Astrocyte (in vitro differentiated cells and primary cell): ENCODE measurements at regions not wholly inside any gene's neighbourhood (a gene's known extent, or its start where the extent isn't known, plus 50 kb on each side); places are given as distances from the start of the nearest gene placed in this dataset.

Source experiments
- DNase-seq: peaks from one replicate; pipeline ENCODE4 v3.0.0-alpha.2; 2010; ENCODE audit warnings: low read depth
- FAIRE-seq: peaks from 2 replicates; lab custom pipeline; 2011; peaks lifted over from hg19 to GRCh38; lab: Jason Lieb, UNC
- H2AFZ ChIP-seq: 2 replicates; pipeline ENCODE4 v1.6.0; 2012; ENCODE audit warnings: low read depth, low read length, inconsistent platforms
- H3K27ac ChIP-seq: 2 replicates; pipeline ENCODE4 v1.5.1; 2011; ENCODE audit warnings: low read depth, low read length, inconsistent platforms
- H3K27me3 ChIP-seq: 2 replicates; pipeline ENCODE4 v1.6.0; 2011; ENCODE audit warnings: low read length, inconsistent platforms; ENCODE audit not compliant: insufficient read depth
- H3K36me3 ChIP-seq: 2 replicates; pipeline ENCODE4 v1.5.1; 2011; ENCODE audit warnings: low read length, inconsistent platforms; ENCODE audit not compliant: insufficient read depth
- H3K4me1 ChIP-seq: 2 replicates; pipeline ENCODE4 v1.5.1; 2011; ENCODE audit warnings: low read length, inconsistent platforms; ENCODE audit not compliant: insufficient read depth
- H3K4me2 ChIP-seq: 2 replicates; pipeline ENCODE4 v1.6.0; 2012; ENCODE audit warnings: low read length, inconsistent platforms
- H3K4me3 ChIP-seq: 2 replicates; pipeline ENCODE4 v1.5.1; 2011; ENCODE audit warnings: low read depth, mild to moderate bottlenecking, low read length, inconsistent platforms; ENCODE audit not compliant: insufficient read depth
- H3K79me2 ChIP-seq: 2 replicates; pipeline ENCODE4 v1.6.0; 2012; ENCODE audit warnings: mild to moderate bottlenecking, low read length, inconsistent platforms; ENCODE audit not compliant: insufficient read depth
- H3K9ac ChIP-seq: 2 replicates; pipeline ENCODE4 v1.6.0; 2012; ENCODE audit warnings: mild to moderate bottlenecking, low read length, inconsistent platforms
- H3K9me3 ChIP-seq: 2 replicates; pipeline ENCODE4 v1.5.1; 2012; ENCODE audit warnings: low read depth, mild to moderate bottlenecking, low read length, inconsistent platforms; ENCODE audit not compliant: insufficient read depth
- H4K20me1 ChIP-seq: 2 replicates; pipeline ENCODE4 v1.6.0; 2012; ENCODE audit warnings: low read length, inconsistent platforms; ENCODE audit not compliant: insufficient read depth
- H3K27ac Mint-ChIP-seq: one replicate; pipeline ENCODE4 v1.8.0; 2021; ENCODE audit warnings: mild to moderate bottlenecking, mixed read lengths; ENCODE audit not compliant: unreplicated experiment
- H3K27me3 Mint-ChIP-seq: one replicate; pipeline ENCODE4 v1.8.0; 2021; ENCODE audit warnings: low read depth, mixed read lengths; ENCODE audit not compliant: unreplicated experiment
- H3K36me3 Mint-ChIP-seq: one replicate; pipeline ENCODE4 v1.8.0; 2021; ENCODE audit warnings: low read depth, mixed read lengths; ENCODE audit not compliant: unreplicated experiment
- H3K4me1 Mint-ChIP-seq: one replicate; pipeline ENCODE4 v1.8.0; 2021; ENCODE audit warnings: low read depth, mixed read lengths; ENCODE audit not compliant: unreplicated experiment
- H3K4me3 Mint-ChIP-seq: one replicate; pipeline ENCODE4 v1.8.0; 2021; ENCODE audit warnings: mild to moderate bottlenecking, moderate library complexity, mixed read lengths; ENCODE audit not compliant: unreplicated experiment
- H3K9me3 Mint-ChIP-seq: one replicate; pipeline ENCODE4 v1.8.0; 2021; ENCODE audit warnings: mild to moderate bottlenecking, mixed read lengths; ENCODE audit not compliant: unreplicated experiment
- EZH2 ChIP-seq: IDR thresholded peaks from 2 replicates; pipeline ENCODE4 v1.6.1; 2012; ENCODE audit warnings: mild to moderate bottlenecking, low read length, inconsistent platforms; ENCODE audit not compliant: insufficient read depth
- TF ChIP-seq, protein P1 (sequence below): IDR thresholded peaks from 2 replicates; pipeline ENCODE4 v1.5.1; 2011; ENCODE audit warnings: low read depth, mild to moderate bottlenecking, inconsistent platforms, low read length, moderate library complexity; ENCODE audit not compliant: insufficient read depth

GRCh38 chr1:182134257-182134656 lies 72.7 kb upstream of the ZNF648 start:
- H3K4me3 Mint-ChIP-seq, result no peak overlapping the region
- H3K9me3 Mint-ChIP-seq, result peaks cover 8% of the 10 kb centered on the region
- peaks cover 8% of the 10 kb centered on the region for H3K27me3 ChIP-seq
- H3K36me3 Mint-ChIP-seq, result no peaks in the 10 kb centered on the region
- no peak overlapping the region for H3K9ac ChIP-seq
- H3K36me3 ChIP-seq, result no peaks in the 10 kb centered on the region
- H2AFZ ChIP-seq, result no peak overlapping the region
- no peak overlapping the region for H3K27ac Mint-ChIP-seq
- peaks cover 2% of the 10 kb centered on the region for H3K9me3 ChIP-seq
- no peaks in the 10 kb centered on the region for H3K79me2 ChIP-seq
- no peak overlapping the region for H3K4me2 ChIP-seq
- DNase-seq (no peak), FAIRE-seq (no peak)
- peaks cover 2% of the 10 kb centered on the region for H3K27me3 Mint-ChIP-seq
- no peaks in the 10 kb centered on the region for H3K4me1 ChIP-seq
- no peaks in the 10 kb centered on the region for H4K20me1 ChIP-seq
- H3K4me1 Mint-ChIP-seq, result no peaks in the 10 kb centered on the region
- no peak for TF ChIP-seq EZH2
- TF ChIP-seq, protein P1, sequence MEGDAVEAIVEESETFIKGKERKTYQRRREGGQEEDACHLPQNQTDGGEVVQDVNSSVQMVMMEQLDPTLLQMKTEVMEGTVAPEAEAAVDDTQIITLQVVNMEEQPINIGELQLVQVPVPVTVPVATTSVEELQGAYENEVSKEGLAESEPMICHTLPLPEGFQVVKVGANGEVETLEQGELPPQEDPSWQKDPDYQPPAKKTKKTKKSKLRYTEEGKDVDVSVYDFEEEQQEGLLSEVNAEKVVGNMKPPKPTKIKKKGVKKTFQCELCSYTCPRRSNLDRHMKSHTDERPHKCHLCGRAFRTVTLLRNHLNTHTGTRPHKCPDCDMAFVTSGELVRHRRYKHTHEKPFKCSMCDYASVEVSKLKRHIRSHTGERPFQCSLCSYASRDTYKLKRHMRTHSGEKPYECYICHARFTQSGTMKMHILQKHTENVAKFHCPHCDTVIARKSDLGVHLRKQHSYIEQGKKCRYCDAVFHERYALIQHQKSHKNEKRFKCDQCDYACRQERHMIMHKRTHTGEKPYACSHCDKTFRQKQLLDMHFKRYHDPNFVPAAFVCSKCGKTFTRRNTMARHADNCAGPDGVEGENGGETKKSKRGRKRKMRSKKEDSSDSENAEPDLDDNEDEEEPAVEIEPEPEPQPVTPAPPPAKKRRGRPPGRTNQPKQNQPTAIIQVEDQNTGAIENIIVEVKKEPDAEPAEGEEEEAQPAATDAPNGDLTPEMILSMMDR, result no peak
- no peak overlapping the region for H3K4me3 ChIP-seq
- H3K27ac ChIP-seq, result no peak overlapping the region

GRCh38 chr1:182133181-182133580 lies 71.7 kb upstream of the ZNF648 start:
- Histone ChIP-seq H3K4me2 (no peak overlapping the region), H3K4me3 (no peak overlapping the region), H2AFZ (no peak overlapping the region), H4K20me1 (no peaks in the 10 kb centered on the region), H3K27me3 (peaks cover 5% of the 10 kb centered on the region), H3K4me1 (no peaks in the 10 kb centered on the region), H3K9me3 (peaks cover 2% of the 10 kb centered on the region), H3K9ac (no peak overlapping the region), H3K36me3 (no peaks in the 10 kb centered on the region), H3K79me2 (no peaks in the 10 kb centered on the region), H3K27ac (no peak overlapping the region)
- no peak for DNase-seq
- no peak overlapping the region for H3K4me3 Mint-ChIP-seq
- no peaks in the 10 kb centered on the region for H3K36me3 Mint-ChIP-seq
- no peak for FAIRE-seq
- TF ChIP-seq, protein P1, result no peak
- no peak for TF ChIP-seq EZH2
- no peak overlapping the region for H3K27ac Mint-ChIP-seq
- no peaks in the 10 kb centered on the region for H3K4me1 Mint-ChIP-seq
- H3K27me3 Mint-ChIP-seq, result peaks cover 2% of the 10 kb centered on the region
- peaks cover 8% of the 10 kb centered on the region for H3K9me3 Mint-ChIP-seq

- no peak overlapping the region for H2AFZ ChIP-seq
- no peaks in the 10 kb centered on the region for H3K79me2 ChIP-seq
- no peaks in the 10 kb centered on the region for H3K27me3 Mint-ChIP-seq
- no peaks in the 10 kb centered on the region for H3K4me1 ChIP-seq
- no peaks in the 10 kb centered on the region for H3K4me1 Mint-ChIP-seq
- no peak overlapping the region for H3K9ac ChIP-seq
- DNase-seq (no peak), FAIRE-seq (no peak)
- no peak overlapping the region for H3K4me3 ChIP-seq
- H3K4me2 ChIP-seq, result no peak overlapping the region
- H3K27ac Mint-ChIP-seq, result no peak overlapping the region
- no peaks in the 10 kb centered on the region for H3K36me3 ChIP-seq
- H3K27me3 ChIP-seq, result peaks cover 3% of the 10 kb centered on the region
- peaks cover 2% of the 10 kb centered on the region for H3K9me3 ChIP-seq
- no peak overlapping the region for H3K27ac ChIP-seq
- H3K36me3 Mint-ChIP-seq, result no peaks in the 10 kb centered on the region
- H3K4me3 Mint-ChIP-seq, result no peak overlapping the region
- no peak for TF ChIP-seq EZH2
- TF ChIP-seq, protein P1, result no peak
- H4K20me1 ChIP-seq, result no peaks in the 10 kb centered on the region
- peaks cover 7% of the 10 kb centered on the region for H3K9me3 Mint-ChIP-seq
Observed at GRCh38 chr1:182129398-182129797, 67.9 kb upstream of the ZNF648 start.
